HG02763 (cell line): ENCODE measurements at regions not wholly inside any gene's neighbourhood (a gene's known extent, or its start where the extent isn't known, plus 50 kb on each side); places are given as distances from the start of the nearest gene placed in this dataset.

ENCODE experiments used
- ATAC-seq: cut with Tn5 transposase; IDR thresholded peaks from one replicate; pipeline ENCODE4 v1.9.1; 2021; ENCODE audit warnings: mild to moderate bottlenecking, moderate library complexity; ENCODE audit not compliant: unreplicated experiment

DNA sequence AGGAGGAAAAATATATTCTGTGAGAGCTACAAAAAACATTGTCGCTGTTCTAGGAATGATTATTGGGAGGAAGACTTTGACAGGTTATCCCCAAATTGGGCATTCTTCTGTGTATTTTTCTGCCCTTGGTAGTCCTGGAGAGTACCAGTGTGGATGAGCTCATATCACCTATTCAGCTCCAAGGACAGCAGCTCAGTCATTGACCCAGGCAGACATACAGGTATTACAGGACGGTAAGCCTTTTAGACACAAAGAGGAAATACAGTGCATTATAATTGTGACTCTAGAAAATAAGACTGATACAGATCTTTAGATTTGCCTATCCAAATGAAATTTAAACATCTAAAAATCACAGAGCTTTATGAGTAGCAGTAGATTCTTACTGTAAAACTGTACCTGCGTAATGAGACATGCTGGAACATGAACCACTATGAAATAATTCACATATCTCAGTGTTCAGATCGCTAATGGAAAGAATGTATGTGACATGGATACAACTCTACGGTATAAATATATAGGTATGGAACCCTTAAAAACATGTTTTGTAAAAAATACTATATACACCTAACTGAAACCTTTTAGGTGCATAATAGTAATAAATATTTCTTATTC, 56.0 kb downstream of the PLK2 start:
- ATAC-seq: no peak

DNA sequence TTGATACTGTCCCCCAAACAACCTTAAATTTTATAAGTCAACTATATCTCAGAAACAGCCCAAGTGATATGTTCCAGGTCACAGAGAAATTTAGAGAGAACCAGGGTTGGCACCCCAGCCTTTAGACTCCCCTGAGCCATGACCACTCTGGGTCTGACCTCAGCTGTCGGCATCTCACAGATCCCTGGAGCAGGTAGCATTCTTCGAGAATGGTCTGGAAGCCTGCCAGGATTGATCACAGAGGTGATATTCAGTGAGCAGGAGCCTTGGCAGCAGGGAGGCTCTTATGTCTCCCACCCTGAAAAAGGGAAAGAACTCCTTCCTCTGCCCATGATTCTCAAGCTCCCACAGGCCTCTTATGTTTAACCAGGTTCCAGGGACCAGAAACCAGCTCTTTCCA, 58.2 kb downstream of the PLK2 start:
- ATAC-seq: no peak

DNA sequence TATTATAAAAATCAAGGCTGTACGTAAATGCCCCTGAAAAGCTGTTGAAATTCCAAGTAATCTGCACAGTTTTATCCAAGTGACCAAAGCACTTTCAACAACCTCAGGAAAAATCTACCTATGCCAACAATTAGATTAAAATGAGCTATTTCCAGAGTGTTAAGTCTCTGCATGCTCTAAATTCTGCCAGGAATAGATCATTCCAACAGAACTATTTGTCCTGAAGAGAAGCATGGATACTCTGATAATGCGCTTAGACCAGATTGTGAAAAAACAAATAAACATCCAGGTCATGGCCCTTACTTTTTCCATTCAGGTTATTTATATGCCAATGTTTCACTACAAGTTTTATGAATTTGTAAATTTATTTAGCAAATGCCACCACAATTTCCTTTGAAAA, 59.1 kb downstream of the PLK2 start:
- no peak for ATAC-seq

DNA sequence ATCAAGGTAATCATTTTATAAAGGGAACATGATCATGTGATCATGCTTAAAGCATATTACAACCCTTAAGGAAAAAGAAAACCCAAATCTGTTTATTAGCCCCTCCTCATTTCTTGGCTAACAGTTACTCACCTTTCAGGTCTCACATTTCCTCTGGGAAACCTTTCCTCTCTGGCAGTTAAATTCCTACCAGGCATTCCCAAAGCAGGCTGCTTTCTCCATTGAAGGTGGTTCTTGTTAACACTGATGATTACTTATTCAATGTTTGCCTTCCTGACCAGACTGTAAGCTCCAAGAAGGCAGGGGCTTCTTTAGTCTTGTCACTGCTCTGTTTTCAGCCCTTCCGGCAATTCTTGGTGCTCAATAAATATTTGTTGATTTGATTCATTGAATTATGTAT, 59.9 kb downstream of the PLK2 start:
- no peak for ATAC-seq

DNA sequence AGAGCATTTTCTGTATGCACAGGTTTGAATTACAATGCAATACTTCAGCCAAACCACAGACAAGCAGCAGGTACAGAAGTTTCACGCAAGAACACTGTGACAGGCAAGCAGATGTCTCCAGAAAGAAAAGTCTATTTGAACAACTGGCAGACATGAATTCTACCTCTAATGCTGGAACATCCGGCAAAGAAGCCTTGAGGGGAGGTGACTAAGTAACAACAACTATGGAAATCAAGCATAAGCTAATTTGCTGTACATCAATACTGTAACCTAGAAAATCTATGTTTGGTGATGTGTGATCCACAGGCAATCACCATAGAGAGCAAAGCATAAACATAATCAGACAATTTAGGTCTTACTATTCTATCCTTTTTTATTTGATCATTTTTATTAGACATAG, 65.5 kb downstream of the PLK2 start:
- ATAC-seq: no peak

DNA sequence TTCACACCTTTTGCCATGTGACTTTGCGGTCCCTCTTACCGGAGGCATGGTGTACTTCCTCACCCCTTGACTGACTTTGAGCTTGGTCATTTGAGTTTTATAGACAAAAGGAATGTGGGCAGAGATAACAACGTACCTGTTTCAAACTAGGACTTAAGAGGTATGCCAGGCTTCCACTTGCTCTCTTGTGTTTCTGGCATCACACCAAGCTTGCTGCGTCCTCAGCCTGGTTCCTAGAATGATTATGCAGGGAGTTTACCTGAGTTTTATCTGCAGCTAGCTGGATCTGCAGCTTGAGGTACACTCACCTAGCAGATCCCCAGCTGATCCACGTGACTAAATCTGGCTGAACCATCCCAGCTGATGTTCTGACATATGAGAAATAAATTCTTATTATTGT, 66.2 kb downstream of the PLK2 start:
- ATAC-seq: no peak

DNA sequence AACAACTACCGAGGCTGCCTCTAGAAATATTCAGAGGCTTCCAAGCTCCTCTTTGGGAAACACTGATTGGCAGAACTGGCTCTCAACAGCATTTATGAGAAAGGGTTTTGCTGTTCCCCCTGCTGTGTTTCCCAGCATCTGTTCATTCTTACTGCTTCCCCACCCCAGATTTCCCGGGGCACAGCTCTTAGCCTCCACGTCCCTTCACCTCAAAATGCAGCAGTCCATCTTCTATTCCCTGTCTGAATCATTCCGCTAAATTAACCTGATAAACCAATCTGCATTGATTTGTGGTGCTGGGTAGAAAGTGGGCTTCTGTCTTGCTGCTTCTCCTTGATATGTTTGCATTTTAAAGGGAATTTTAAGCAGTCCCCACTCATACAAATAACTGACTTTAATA, 67.4 kb downstream of the PLK2 start:
- ATAC-seq: no peak

DNA sequence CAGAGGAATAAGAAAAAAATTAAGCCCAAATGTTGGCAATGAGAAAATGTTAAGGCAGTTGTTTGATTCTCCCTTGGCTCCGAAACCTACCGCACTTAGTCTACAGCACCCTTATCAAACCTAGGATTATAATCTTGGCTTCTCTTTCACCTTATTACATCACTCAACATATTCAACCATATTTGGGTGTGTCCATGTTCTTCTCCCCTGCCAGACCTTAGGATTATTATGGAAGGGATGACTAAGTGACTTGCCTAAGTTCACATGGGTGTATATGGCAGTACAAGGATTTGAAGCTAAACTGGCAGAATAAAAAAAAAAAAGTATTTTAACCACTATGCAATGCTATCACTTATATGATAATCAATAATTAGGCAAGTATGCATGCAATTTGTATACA, 76.4 kb downstream of the PLK2 start:
- no peak for ATAC-seq

DNA sequence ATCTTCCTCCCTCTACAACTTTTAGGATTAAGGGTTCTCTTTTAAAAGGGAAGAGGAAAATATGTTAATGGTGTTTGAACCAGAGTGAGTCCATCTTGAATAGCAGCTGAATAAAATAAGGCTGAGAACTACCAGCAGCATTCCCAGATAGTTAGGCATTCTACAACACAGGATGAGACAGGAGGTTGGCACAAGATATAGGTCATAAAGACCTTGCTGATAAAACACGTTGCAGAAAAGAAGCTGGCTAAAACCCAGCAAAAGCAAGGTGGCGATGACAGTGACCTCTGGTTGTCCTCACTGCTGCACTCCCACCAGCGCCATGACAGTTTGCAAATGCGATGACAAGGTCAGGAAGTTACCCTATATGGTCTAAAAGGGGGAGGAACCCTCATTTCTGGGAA, 77.8 kb downstream of the PLK2 start:
- no peak for ATAC-seq

DNA sequence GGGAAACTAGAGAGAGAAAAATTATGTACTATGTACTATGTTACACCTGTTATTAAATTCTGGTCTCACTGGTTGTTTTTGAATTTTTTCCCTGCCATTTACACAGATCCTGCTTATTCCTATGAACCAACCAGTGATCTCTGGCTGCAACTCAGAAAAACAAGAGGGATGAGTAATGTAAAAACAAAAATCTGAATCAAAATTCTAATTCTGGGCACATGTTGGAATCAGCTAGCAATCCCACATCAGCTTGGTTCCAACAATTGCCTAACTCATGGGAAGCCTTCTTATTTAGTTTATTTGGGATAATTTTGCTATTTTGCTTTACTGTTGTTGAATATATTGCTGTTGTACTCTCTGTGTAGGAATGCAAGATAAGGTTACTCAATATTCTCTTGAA, 78.3 kb downstream of the PLK2 start:
- no peak for ATAC-seq

DNA sequence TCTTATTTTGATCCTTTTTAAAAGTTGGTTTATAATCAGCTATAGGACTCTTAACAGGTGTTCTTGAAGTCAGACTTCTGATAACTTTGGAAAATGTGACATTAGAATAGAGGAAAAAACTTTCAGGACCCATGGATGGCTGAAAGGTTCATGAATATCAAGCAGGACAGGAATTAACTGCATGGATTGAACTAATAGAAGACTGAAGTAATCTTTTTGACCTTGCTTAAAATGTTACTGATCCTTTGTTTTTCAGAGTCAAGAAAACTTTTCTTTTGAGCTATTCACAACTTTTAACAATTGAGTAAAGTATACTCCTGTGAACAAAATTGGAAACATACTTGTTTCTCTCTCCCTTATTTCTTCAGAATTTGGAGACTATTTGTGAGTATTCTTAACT, 79.2 kb downstream of the PLK2 start:
- ATAC-seq: no peak

DNA sequence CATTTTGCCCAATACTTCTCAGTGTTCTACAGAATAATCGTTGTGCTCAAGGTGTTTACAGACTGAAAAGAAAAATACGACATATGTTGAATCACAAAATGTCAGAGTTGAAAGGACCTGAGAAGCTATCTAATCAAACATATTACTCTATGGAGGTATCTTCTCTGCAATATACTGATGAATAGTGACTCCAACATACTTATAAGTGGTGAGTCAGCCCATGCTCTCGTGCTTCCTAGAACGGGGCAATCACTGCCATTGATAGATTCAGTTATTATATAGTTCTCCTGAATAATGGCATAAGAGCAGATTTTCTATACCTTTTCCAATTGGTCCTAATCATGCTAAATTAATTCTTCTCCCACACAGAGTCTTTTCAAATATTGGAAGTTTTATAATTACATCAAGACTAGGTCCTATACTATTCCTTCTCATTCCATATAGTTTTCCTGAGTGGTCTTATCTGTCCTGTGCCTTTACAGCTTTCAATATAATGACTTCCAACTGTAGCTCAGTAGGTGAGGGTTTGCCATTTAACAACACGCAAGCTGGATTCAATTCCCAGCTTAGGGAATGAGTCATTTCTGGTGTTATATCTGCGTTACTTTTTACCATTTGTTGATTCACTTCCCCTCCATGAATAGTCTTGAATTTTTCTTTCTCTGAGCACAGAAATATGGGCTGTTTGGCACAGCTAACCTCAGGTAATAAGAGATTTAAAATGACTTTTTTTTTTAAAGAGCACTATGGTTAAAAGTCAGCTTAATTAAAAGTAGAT, 81.1 kb downstream of the PLK2 start:
- ATAC-seq: no peak

DNA sequence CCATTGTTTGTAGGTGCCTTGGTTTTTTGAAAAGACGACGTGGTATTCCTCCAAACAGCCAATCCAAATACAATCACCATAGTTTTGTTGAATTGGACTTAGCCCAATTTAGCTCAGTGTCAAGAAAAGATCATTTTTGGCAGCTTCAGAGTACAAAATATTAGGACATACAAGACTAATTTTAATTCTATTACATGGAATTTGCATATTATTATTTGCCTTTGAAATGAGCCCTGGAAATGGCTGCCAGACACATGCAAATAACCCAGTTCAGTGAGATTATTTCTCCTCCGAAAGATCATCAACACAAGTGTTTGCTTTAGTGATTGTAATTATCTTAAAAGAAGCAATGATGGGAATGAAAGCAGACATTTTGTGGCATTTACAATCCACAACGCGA, 89.3 kb downstream of the PLK2 start:
- ATAC-seq: no peak

DNA sequence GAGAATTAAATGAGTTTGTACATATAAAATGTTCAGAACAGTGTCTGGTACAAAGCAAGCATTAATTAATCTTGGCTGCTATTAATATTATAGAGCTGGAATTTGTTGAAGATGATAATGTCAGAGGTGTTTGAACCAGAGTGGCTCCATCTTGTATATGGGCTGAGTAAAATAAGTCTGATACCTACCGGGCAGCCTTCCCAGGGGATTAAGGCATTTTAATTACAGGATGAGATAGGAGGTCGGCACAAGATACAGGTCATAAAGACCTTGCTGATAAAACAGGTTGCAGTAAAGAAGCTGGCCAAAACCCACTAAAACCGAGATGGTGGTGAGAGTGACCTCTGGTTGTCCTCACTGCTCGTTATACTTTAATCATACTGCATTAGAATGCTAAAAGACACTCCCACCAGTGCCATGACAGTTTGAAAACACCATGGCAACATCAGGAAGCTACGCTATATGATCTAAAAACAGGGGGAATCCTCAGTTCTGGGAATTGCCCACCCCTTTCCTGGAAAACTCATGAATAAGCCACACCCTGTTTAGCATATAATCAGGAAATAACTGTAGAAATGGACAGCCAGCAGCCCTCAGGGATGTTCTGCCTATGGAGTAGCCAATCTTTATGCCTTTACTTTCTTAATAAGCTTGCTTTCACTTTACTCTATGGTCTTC, 90.2 kb downstream of the PLK2 start:
- ATAC-seq: no peak

DNA sequence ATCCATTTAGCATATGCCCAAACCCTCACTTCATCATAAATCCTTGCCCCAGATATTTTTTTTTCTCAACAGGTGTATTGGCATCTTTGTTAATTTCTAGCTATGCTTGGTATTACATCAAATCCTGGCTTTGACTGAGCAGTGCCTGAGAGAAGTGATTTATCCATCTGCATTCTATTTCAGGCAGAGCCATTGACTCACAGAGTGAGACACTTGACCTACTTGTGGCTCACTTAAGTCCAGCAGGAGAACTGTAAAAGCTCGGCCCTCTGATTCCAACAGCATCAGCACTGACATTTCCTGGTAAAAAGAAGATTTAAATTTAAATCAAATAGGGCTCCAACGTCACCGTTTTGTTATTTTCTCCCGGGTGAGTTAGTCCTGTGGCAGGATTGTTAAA, 93.4 kb downstream of the PLK2 start:
- ATAC-seq: no peak

DNA sequence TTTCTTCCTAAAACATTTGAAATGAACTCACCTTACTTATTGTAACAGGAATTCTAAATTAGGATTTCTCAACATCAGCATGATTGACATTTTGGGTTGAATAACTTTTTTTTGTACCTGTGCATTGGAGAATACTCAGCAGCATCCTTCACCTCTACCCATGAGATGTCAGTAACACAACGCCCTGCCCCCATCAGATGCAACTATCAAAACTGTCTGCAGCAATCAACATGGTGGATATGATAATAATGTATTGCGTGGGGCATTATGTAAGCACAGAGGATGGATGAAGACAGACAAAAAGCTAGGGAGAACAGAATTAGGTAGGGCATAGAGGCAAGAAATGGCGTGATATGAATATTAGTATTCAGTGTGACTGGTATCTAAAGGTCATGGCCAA, 94.1 kb downstream of the PLK2 start:
- no peak for ATAC-seq

DNA sequence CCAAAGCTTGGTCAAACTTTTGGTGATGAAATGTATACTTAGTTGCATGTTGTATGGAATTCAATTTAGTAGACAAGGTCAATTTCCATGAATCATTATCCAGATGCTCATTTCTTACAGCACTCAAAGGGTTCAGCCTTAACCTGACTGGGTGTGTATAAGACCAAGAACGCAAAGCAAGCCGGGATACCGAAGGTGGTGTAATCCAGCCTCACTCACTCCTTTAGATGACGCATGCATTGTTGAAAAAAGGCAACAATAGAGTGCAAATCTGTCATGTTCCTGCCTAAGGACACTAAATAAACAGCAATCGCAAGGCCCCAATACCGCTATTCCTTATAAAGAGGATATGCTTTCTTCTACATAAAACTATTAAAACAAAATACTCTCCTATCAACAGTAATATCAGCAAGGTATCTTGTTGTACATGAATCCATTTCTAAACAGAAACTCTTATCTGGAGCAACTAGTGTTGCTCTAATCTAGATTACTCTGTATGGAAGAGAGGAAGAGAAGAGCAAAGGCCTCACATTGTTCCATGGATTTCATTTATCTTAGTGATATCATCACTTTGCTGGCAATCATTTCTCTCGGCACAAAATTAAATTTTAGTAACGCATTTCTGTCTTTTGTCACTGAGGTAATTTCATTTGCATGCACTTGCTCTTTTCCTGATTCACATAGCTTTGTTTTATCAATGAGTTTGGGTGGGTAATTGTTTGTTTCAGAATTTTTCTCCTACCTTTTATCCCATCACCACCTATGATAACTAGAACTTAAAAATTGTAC, 96.2 kb downstream of the PLK2 start:
- no peak for ATAC-seq

DNA sequence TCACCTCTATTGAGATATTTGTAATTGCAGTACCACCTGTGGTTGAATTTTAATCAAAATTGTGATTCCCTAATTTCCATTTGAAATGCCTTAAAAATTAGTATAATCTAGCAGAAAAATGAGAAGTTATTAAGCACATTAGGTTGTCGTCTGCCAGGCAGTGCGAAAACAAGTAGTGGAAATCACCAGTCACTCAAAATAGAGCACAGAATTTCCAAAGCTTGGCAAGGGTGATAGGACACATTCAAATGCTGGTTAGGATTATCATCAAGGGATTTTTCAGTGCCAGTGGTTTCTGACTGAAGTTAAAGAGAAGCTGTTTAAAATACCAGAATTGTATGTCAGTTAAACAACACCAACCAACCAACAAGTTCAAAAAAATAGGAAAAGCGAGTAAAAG, 97.8 kb downstream of the PLK2 start:
- ATAC-seq: no peak

DNA sequence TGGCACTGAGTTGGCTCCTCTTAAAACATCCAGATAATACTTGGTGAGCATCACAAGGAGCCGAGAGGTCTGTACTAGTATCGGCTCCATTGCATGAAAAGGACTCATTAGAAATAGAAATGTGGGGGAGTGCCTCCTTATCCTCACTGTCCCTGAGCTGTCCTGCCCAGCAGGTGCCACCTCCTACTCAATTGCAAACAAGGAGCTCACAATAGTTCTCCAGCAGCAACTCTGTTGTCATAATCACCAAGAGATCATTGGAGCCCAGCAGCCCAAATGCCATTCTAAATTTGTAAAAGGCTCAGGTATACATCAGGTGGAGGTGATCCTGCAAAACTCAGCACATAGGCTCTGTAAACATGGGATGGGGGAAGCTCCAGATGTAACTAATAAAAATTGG, 99.1 kb downstream of the PLK2 start:
- no peak for ATAC-seq

DNA sequence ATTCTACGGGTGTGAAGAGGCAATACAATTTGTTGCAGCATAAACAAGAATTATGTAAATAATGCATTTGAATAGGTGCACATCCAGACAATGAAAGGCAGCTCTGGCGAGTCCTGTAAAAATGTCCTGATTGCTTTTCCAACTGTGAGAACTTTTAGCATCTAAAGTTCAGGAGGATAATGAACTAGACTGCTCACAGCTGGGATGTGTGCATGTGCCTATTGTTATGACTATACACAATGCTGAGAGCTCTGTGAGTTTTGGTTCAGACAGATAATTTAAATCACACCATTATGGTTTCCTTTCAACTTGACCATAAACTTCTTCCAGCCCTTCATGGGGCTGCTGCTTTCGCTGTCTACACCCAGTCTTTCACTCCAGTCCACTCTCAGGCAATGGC, 99.9 kb downstream of the PLK2 start:
- ATAC-seq: no peak

DNA sequence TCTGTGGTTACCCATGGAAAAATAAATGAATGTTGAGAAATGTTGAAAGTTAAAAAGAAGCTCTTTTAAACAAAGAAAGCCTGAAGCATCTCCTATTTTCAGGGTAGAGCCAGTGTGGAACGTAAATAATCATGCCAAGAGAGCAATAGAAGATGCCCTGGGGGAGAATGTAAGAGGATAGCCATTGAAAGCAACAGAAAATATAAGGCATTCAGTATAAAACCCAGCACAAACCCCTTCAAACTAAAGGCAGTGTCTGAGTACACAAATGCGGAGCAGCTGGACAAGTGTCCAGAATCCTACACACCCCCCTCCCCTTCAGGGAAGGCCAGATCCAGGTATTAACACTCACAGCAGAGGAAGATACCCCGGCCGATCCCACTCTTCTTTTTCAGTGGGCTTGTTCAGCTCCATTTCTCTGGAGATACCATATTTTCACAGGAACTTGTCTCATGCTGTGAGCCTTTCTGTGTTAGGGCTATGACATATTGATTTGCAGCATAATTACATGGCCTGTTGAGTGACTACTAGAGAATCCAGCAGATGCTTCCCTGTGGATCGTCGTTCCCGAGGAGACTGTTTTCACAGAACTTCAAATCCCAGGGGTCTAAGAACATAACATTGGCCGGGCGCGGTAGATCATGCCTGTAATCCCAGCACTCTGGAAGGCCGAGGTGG, 101.2 kb downstream of the PLK2 start:
- ATAC-seq: no peak
